Common myeloid progenitor, CD34-positive (primary cell): ENCODE measurements at regions not wholly inside any gene's neighbourhood (a gene's known extent, or its start where the extent isn't known, plus 50 kb on each side); places are given as distances from the start of the nearest gene placed in this dataset.
"Not testable (repeated sequence)": the region's sequence is repeated elsewhere in the genome, so short reads cannot be mapped to it uniquely, and the experiment has no call there.

Source experiments
- CTCF ChIA-PET: fragments of 350-600 bp; sonication (Branson Sonifier 250); formaldehyde crosslinking; loops from one replicate; lab custom pipeline; 2021; ENCODE audit warnings: antibody characterized with exemption; lab: Charles Lee
- POLR2A ChIA-PET: fragments of 350-600 bp; sonication (Branson Sonifier 250); formaldehyde crosslinking; loops from one replicate; lab custom pipeline; 2021; ENCODE audit warnings: antibody characterized with exemption; lab: Charles Lee
- DNase-seq, 3 donors: peaks; one replicate each; pipeline versions ENCODE4 v3.0.0 to v3.0.0-alpha.2; 2013
- H3K27ac ChIP-seq, 2 experiments: 1 replicate in 1 of 2; 2 replicates in 1 of 2; pipeline ENCODE4 v1.7.0; 2013; ENCODE audit warnings: inconsistent platforms in 2 of 2, low read length in 2 of 2, mild to moderate bottlenecking in 2 of 2, low read depth in 1 of 2, moderate library complexity in 1 of 2; ENCODE audit not compliant: severe bottlenecking in 2 of 2, insufficient read depth in 1 of 2, poor library complexity in 1 of 2
- H3K27me3 ChIP-seq, 5 experiments: replicated peaks in 2 of 5; 1 replicate in 3 of 5; 2 replicates in 2 of 5; pipeline versions ENCODE4 v1.6.1 to v1.7.0; 2013; ENCODE audit warnings: low read length in 4 of 5, mild to moderate bottlenecking in 2 of 5, moderate library complexity in 2 of 5, inconsistent platforms in 1 of 5; ENCODE audit not compliant: insufficient read depth in 5 of 5, control insufficient read depth in 4 of 5
- H3K36me3 ChIP-seq, 4 experiments: 1 replicate in 2 of 4; 2 replicates in 2 of 4; pipeline versions ENCODE4 v1.6.1 to v1.7.0; 2013; ENCODE audit warnings: low read length in 3 of 4, control low read depth in 1 of 4, mild to moderate bottlenecking in 1 of 4; ENCODE audit not compliant: control insufficient read depth in 4 of 4, insufficient read depth in 4 of 4
- H3K4me1 ChIP-seq, 4 experiments: 1 replicate in 3 of 4; 2 replicates in 1 of 4; pipeline versions ENCODE4 v1.6.1 to v1.7.1; 2013; ENCODE audit warnings: low read length in 3 of 4, mild to moderate bottlenecking in 3 of 4, control low read depth in 1 of 4, inconsistent platforms in 1 of 4, moderate library complexity in 1 of 4; ENCODE audit not compliant: control insufficient read depth in 4 of 4, insufficient read depth in 4 of 4; ENCODE audit errors: control extremely low read depth in 1 of 4
- H3K4me3 ChIP-seq, 7 experiments: 1 replicate in 4 of 7; 2 replicates in 3 of 7; pipeline versions ENCODE4 v1.5.1 to v1.7.0; 2013; ENCODE audit warnings: mild to moderate bottlenecking in 7 of 7, low read length in 6 of 7, moderate library complexity in 6 of 7, inconsistent platforms in 2 of 7, low read depth in 2 of 7, control low read depth in 1 of 7; ENCODE audit not compliant: insufficient read depth in 4 of 7, control insufficient read depth in 1 of 7; ENCODE audit errors: extremely low read depth in 1 of 7
- H3K9me3 ChIP-seq, 5 experiments: 1 replicate in 4 of 5; 2 replicates in 1 of 5; pipeline versions ENCODE4 v1.6.1 to v1.7.1; 2013; ENCODE audit warnings: low read length in 4 of 5, mild to moderate bottlenecking in 2 of 5, inconsistent platforms in 1 of 5, low read depth in 1 of 5, moderate library complexity in 1 of 5; ENCODE audit not compliant: control insufficient read depth in 4 of 5, insufficient read depth in 2 of 5; ENCODE audit errors: control extremely low read depth in 1 of 5
- WGBS: methylation state at CpG from one replicate; pipeline ENCODE4 v1.1.5; 2013; ENCODE audit not compliant: insufficient coverage; 5-methylcytosine and 5-hydroxymethylcytosine counted together

DNA sequence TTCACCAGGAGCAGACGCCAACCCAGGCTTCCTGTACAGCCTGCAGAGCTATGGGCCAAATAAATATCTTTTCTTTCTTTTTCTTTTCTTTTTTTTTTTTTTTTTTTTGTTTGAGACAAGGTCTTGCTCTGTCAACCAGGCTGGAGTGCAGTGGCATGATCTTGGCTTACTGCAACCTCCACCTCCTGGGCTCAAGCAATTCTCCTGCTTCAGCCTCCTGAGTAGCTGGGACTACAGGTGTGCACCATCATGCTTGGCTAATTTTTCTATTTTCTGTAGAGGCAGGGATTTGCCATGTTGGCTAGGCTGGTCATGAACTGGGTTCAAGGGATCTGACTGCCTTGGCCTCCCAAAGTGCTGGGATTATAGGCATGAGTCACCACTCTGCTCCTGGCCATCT lies 423.7 kb upstream of the KCNMB2 start:
- H3K27me3 ChIP-seq, H3K27ac ChIP-seq, DNase-seq, H3K4me1 ChIP-seq, POLR2A ChIA-PET, H3K9me3 ChIP-seq, H3K4me3 ChIP-seq, H3K36me3 ChIP-seq, CTCF ChIA-PET: not testable (repeated sequence)
- no CpG with 5 or more reads among the region's 1 CpG for WGBS

GRCh38 chr3:178117641-178118040 lies 418.6 kb upstream of the KCNMB2 start:
- H3K27ac ChIP-seq = no peak overlapping the region
- no CpG with 5 or more reads among the region's 3 CpGs for WGBS
- no peaks in the 10 kb centered on the region for H3K27me3 ChIP-seq
- no peaks in the 10 kb centered on the region for H3K4me1 ChIP-seq
- no peak for DNase-seq
- peaks cover 0 to 5% (median 1%) of the 10 kb centered on the region in 5 experiments for H3K9me3 ChIP-seq
- CTCF ChIA-PET = no interaction called here
- H3K4me3 ChIP-seq = no peak overlapping the region
- no peaks in the 10 kb centered on the region for H3K36me3 ChIP-seq
- POLR2A ChIA-PET = no interaction called here

DNA sequence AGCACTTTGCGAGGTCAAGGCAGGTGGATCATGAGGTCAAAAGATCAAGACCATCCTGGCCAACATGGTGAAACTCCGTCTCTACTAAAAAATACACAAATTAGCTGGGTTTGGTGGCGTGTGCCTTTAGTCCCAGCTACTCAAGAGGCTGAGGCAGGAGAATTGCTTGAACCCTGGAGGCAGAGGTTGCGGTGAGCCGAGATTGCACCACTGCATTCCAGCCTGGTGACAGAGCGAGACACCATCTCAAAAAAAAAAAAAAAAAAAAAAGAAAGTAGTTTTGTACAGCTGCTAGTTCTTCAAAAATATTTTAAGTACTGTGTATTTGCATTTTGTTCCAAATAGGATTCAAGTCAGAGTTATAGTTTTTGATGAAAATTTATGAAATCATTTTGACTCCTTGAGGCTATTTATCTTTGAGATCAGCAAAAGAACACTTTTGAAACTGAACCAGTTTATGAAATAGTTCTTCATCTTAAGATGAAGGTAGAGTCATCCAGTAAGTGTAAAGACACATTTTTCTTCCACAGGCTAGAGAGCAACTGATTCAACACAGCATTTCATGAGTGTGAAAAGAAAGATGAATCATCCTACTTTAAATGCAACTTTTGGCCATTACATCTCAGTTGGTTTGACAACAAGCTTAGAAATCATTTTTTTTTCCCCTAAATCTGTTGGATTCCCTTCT lies 416.5 kb upstream of the KCNMB2 start:
- not testable (repeated sequence) for DNase-seq

DNA sequence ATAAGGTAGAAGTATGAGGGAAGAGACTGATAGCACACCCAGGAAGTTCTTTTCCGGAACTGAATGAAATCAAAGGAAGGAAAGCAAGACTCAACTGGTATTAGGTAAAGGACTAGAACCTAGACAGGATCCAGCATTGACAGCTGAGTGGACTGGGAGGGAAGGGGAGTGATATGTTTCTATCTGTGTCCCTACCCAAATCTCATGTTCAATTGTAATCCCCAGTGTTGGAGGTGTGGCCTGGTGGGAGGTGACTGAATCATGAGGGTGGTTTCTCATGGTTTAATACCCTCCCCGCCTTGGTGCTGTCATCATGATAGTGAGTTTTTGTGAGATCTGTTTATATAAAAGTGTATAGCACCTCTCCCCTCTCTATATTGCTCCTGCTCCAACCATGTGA lies 415.9 kb upstream of the KCNMB2 start:
- ChIA-PET CTCF (no interaction called here), POLR2A (no interaction called here)
- no peaks in the 10 kb centered on the region for H3K27me3 ChIP-seq
- WGBS = 94% methylated on average over 1 of the region's 2 CpGs
- H3K4me3 ChIP-seq = no peak overlapping the region
- H3K4me1 ChIP-seq = no peaks in the 10 kb centered on the region
- no peak for DNase-seq
- H3K36me3 ChIP-seq = no peaks in the 10 kb centered on the region
- H3K27ac ChIP-seq = no peak overlapping the region
- H3K9me3 ChIP-seq = peaks cover 0 to 5% (median 1%) of the 10 kb centered on the region in 5 experiments

More for the DNA sequence above, 416.5 kb upstream of the KCNMB2 start:
- H3K27ac ChIP-seq, H3K36me3 ChIP-seq, H3K9me3 ChIP-seq, POLR2A ChIA-PET, H3K27me3 ChIP-seq, H3K4me3 ChIP-seq, H3K4me1 ChIP-seq: not testable (repeated sequence)
- CTCF ChIA-PET = interaction anchor here (0.7 kb wide), 1 partner anchor 711 kb away, joined by 3 read pairs; no protein-coding TSS in a partner anchor
- 95% methylated on average over 3 of the region's 6 CpGs for WGBS

DNA sequence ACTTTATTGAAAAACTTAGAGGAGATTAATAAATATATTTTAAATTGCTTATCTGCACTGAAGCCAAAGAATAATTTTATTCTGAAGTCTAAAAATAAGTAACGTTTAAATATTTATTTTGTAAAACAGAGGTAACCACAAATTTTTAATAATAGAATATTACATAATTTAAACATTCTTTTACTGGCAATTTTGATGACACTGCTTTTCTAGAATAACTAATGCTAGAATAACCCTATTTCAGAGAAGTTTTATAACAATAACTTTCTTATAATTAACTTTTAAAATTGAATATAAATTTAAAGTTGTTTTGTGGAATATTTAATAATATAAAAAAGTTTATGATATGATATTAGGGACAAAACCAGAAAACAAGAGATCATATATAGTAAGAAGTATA lies 409.6 kb upstream of the KCNMB2 start:
- ChIA-PET CTCF (no interaction called here), POLR2A (no interaction called here)
- DNase-seq = no peak
- no CpG with 5 or more reads among the region's 1 CpG for WGBS
- Histone ChIP-seq H3K4me3 (no peak overlapping the region), H3K27me3 (no peaks in the 10 kb centered on the region), H3K4me1 (no peaks in the 10 kb centered on the region), H3K9me3 (peaks cover 0 to 3% (median 0%) of the 10 kb centered on the region in 5 experiments), H3K27ac (no peak overlapping the region), H3K36me3 (no peaks in the 10 kb centered on the region)

GRCh38 chr3:178127221-178127620 lies 409.0 kb upstream of the KCNMB2 start:
- no peaks in the 10 kb centered on the region for H3K4me1 ChIP-seq
- no peak for DNase-seq
- 96% methylated on average over 8 of the region's 11 CpGs for WGBS
- peaks cover 0 to 3% (median 0%) of the 10 kb centered on the region in 5 experiments for H3K9me3 ChIP-seq
- H3K4me3 ChIP-seq = no peak overlapping the region
- no peak overlapping the region for H3K27ac ChIP-seq
- no peaks in the 10 kb centered on the region for H3K27me3 ChIP-seq
- H3K36me3 ChIP-seq = no peaks in the 10 kb centered on the region
- ChIA-PET POLR2A (no interaction called here), CTCF (no interaction called here)

DNA sequence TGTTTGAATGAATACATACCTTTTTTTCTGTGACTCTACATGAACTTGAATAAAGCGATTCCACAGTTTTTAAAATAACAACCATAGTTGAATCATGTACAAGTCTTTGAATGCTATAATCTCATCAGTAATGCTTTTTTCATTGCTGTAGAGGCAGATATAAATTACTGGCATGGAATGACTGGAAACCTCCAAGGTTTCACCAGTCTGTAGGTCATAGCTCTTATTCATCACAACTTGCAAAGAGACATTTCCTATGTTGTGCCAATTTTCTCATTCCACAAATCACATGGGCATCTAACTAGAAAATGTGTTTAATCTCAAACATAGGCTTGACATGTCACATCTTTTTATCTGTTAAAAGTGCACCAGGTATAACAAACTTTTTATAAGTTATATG lies 407.1 kb upstream of the KCNMB2 start:
- Histone ChIP-seq H3K36me3 (no peaks in the 10 kb centered on the region), H3K4me1 (no peaks in the 10 kb centered on the region), H3K4me3 (no peak overlapping the region), H3K27ac (no peak overlapping the region), H3K27me3 (no peaks in the 10 kb centered on the region), H3K9me3 (peaks cover 0 to 3% (median 0%) of the 10 kb centered on the region in 5 experiments)
- POLR2A ChIA-PET = no interaction called here
- CTCF ChIA-PET = no interaction called here
- no CpG with 5 or more reads among the region's 1 CpG for WGBS
- no peak for DNase-seq
